ENCODE measurements at regions not wholly inside any gene's neighbourhood (a gene's known extent, or its start where the extent isn't known, plus 50 kb on each side); places are given as distances from the start of the nearest gene placed in this dataset.

DNA sequence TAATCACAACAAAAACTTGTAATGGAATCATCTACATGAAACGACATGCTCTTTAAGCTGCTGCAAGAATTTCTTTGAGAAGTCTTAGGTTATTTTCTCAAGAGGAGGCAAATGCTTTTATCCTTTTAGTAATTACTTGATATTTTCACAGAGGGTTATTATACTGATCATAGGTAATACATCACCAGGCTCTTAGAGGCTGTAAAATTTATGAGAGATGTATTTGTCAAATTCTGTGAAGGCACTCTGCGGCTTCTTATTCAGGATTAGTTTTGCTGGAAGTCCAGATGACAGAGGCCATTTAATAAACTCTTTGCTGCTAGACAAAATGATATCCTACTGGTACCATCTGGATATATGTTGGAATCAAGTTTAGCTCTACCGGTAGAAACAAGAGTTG, 624.3 kb upstream of the BRINP3 start:
- TF ChIP-seq, protein P1, sequence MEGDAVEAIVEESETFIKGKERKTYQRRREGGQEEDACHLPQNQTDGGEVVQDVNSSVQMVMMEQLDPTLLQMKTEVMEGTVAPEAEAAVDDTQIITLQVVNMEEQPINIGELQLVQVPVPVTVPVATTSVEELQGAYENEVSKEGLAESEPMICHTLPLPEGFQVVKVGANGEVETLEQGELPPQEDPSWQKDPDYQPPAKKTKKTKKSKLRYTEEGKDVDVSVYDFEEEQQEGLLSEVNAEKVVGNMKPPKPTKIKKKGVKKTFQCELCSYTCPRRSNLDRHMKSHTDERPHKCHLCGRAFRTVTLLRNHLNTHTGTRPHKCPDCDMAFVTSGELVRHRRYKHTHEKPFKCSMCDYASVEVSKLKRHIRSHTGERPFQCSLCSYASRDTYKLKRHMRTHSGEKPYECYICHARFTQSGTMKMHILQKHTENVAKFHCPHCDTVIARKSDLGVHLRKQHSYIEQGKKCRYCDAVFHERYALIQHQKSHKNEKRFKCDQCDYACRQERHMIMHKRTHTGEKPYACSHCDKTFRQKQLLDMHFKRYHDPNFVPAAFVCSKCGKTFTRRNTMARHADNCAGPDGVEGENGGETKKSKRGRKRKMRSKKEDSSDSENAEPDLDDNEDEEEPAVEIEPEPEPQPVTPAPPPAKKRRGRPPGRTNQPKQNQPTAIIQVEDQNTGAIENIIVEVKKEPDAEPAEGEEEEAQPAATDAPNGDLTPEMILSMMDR (IDR thresholded peaks at IDR 0.05): no peak
- TF ChIP-seq POLR2A (IDR thresholded peaks at IDR 0.05) (no peak), POLR2AphosphoS5 (IDR thresholded peaks at IDR 0.05) (no peak)
